HG02884 (cell line): ENCODE measurements at regions not wholly inside any gene's neighbourhood (a gene's known extent, or its start where the extent isn't known, plus 50 kb on each side); places are given as distances from the start of the nearest gene placed in this dataset.
A peak's percentile ranks its signal among the peaks of the same experiment; 100 is the strongest.

ENCODE experiments used
- ATAC-seq: cut with Tn5 transposase; IDR thresholded peaks from one replicate; pipeline ENCODE4 v1.9.1; 2021; ENCODE audit warnings: mild to moderate bottlenecking, moderate library complexity; ENCODE audit not compliant: unreplicated experiment

GRCh38 chr1:88186911-88187310, 497.2 kb upstream of the PKN2 start:
- ATAC-seq: no peak

GRCh38 chr1:88188038-88188437, 496.0 kb upstream of the PKN2 start:
- no peak for ATAC-seq

- no peak for ATAC-seq
These were observed 494.5 kb upstream of the PKN2 start for GRCh38 chr1:88189525-88189924.

- ATAC-seq: peak; percentile 90
These were observed 492.2 kb upstream of the PKN2 start for GRCh38 chr1:88191917-88192316.

GRCh38 chr1:88194542-88194941, 489.5 kb upstream of the PKN2 start:
- no peak for ATAC-seq

GRCh38 chr1:88200545-88200944, 483.5 kb upstream of the PKN2 start:
- ATAC-seq: no peak

GRCh38 chr1:88204111-88204510, 480.0 kb upstream of the PKN2 start:
- no peak for ATAC-seq

- ATAC-seq: no peak
These were observed 479.4 kb upstream of the PKN2 start for GRCh38 chr1:88204612-88205167.

GRCh38 chr1:88208389-88208788, 475.7 kb upstream of the PKN2 start:
- ATAC-seq: no peak

- ATAC-seq: no peak
These were observed 473.8 kb upstream of the PKN2 start for GRCh38 chr1:88210103-88210787.

- no peak for ATAC-seq
These were observed 467.6 kb upstream of the PKN2 start for GRCh38 chr1:88216441-88216840.

- no peak for ATAC-seq
These were observed 466.7 kb upstream of the PKN2 start for GRCh38 chr1:88217386-88217785.

- ATAC-seq: no peak
These were observed 464.6 kb upstream of the PKN2 start for GRCh38 chr1:88219521-88219920.

- no peak for ATAC-seq
These were observed 462.7 kb upstream of the PKN2 start for GRCh38 chr1:88221411-88221810.

- no peak for ATAC-seq
These were observed 459.2 kb upstream of the PKN2 start for GRCh38 chr1:88224906-88225305.

GRCh38 chr1:88228114-88228513, 456.0 kb upstream of the PKN2 start:
- ATAC-seq: no peak

GRCh38 chr1:88230126-88230525, 453.9 kb upstream of the PKN2 start:
- no peak for ATAC-seq

- no peak for ATAC-seq
These were observed 447.0 kb upstream of the PKN2 start for GRCh38 chr1:88237058-88237457.

- ATAC-seq: no peak
These were observed 444.9 kb upstream of the PKN2 start for GRCh38 chr1:88239205-88239604.

- no peak for ATAC-seq
These were observed 436.4 kb upstream of the PKN2 start for GRCh38 chr1:88247666-88248065.

GRCh38 chr1:88250915-88251314, 433.2 kb upstream of the PKN2 start:
- ATAC-seq: no peak

- no peak for ATAC-seq
These were observed 431.3 kb upstream of the PKN2 start for GRCh38 chr1:88252745-88253144.

- ATAC-seq: no peak
These were observed 418.5 kb upstream of the PKN2 start for GRCh38 chr1:88265606-88266005.
